ENCODE measurements at regions not wholly inside any gene's neighbourhood (a gene's known extent, or its start where the extent isn't known, plus 50 kb on each side); places are given as distances from the start of the nearest gene placed in this dataset.

- Histone ChIP-seq H4K20me1 (ENCODE audit: insufficient read depth) (no peaks in the 10 kb centered on the region), H3K9me3 (no peaks in the 10 kb centered on the region), H3K27me3 (ENCODE audit: insufficient read depth) (no peaks in the 10 kb centered on the region), H3K4me3 (ENCODE audit: low read depth in 2 of 2, low read length in 1 of 2) (no peak overlapping the region), H3K79me2 (ENCODE audit: insufficient read depth) (no peaks in the 10 kb centered on the region), H3K4me1 (ENCODE audit: control insufficient read depth in 1 of 2, insufficient read depth in 2 of 2, low read depth in 1 of 2, low read length in 1 of 2) (peaks cover 0 to 45% of the 10 kb centered on the region in 2 experiments; a peak in 2 of 4 replicates), H3K36me3 (replicated peaks in 1 of 2; ENCODE audit: control insufficient read depth in 1 of 2, insufficient read depth in 2 of 2, low read length in 1 of 2) (no peaks in the 10 kb centered on the region), H2AFZ (ENCODE audit: low read depth) (no peak overlapping the region), H3K4me2 (no peak overlapping the region), H3K9ac (no peak overlapping the region), H3F3A (replicated peaks; ENCODE audit: insufficient read depth) (no peaks in the 10 kb centered on the region), H3K27ac (ENCODE audit: low read depth in 2 of 2, low read length in 1 of 2) (peak overlapping the region in 1 of 2 experiments; percentile 22; a peak in 1 of 4 replicates), H3K9me2 (no peaks in the 10 kb centered on the region)
- no peak for DNase-seq
- 80% methylated on average over 1 of the region's 1 CpG for WGBS (ENCODE audit: low lambda C conversion rate)
- ChIA-PET CTCF (interaction anchor here (0.8 to 0.9 kb wide), 2 partner anchors 110 to 809 kb away, joined by 3 to 5 read pairs; no protein-coding TSS in a partner anchor), POLR2A (no interaction called here)
- no peak for TF ChIP-seq MAX (IDR thresholded peaks at IDR 0.05; ENCODE audit: low read depth)
- 0 out of 2 replicates have a peak, but pooled peaks have one; percentile 2 for TF ChIP-seq RAD21 (IDR thresholded peaks at IDR 0.05; ENCODE audit: low read length)
These were observed 212.3 kb upstream of the ZMIZ1 start for GRCh38 chr10:78856421-78856820.

GRCh38 chr10:78857193-78857592 lies 211.6 kb upstream of the ZMIZ1 start:
- WGBS (ENCODE audit: low lambda C conversion rate): 92% methylated on average over 3 of the region's 3 CpGs
- no peaks in the 10 kb centered on the region for H3K36me3 ChIP-seq (replicated peaks in 1 of 2; ENCODE audit: control insufficient read depth in 1 of 2, insufficient read depth in 2 of 2, low read length in 1 of 2)
- H2AFZ ChIP-seq (ENCODE audit: low read depth): no peak overlapping the region
- H3K79me2 ChIP-seq (ENCODE audit: insufficient read depth): no peaks in the 10 kb centered on the region
- H3K9ac ChIP-seq: no peak overlapping the region
- H3K4me1 ChIP-seq (ENCODE audit: control insufficient read depth in 1 of 2, insufficient read depth in 2 of 2, low read depth in 1 of 2, low read length in 1 of 2): peaks cover 0 to 45% of the 10 kb centered on the region in 2 experiments; a peak in 2 of 4 replicates
- ChIA-PET CTCF (interaction anchor here (0.9 kb wide), 1 partner anchor 111 kb away, joined by 5 read pairs; no protein-coding TSS in a partner anchor), POLR2A (no interaction called here)
- H3K4me2 ChIP-seq: no peak overlapping the region
- H3F3A ChIP-seq (replicated peaks; ENCODE audit: insufficient read depth): no peaks in the 10 kb centered on the region
- H3K9me3 ChIP-seq: no peaks in the 10 kb centered on the region
- no peak for DNase-seq
- no peaks in the 10 kb centered on the region for H4K20me1 ChIP-seq (ENCODE audit: insufficient read depth)
- H3K4me3 ChIP-seq (ENCODE audit: low read depth in 2 of 2, low read length in 1 of 2): no peak overlapping the region
- H3K27ac ChIP-seq (ENCODE audit: low read depth in 2 of 2, low read length in 1 of 2): no peak overlapping the region; a peak in 1 of 4 replicates
- TF ChIP-seq RXRA (IDR thresholded peaks at IDR 0.05; ENCODE audit: borderline replicate concordance, low read depth): no peak
- no peak for TF ChIP-seq PBX3 (IDR thresholded peaks at IDR 0.05)
- TF ChIP-seq FOXJ3 (CRISPR knock-in tag; IDR thresholded peaks at IDR 0.05): no peak
- no peak for TF ChIP-seq ZBTB33 (IDR thresholded peaks at IDR 0.05; ENCODE audit: borderline replicate concordance, low read depth)
- no peak for TF ChIP-seq MAX (IDR thresholded peaks at IDR 0.05; ENCODE audit: low read depth)
- TF ChIP-seq SIN3A (IDR thresholded peaks at IDR 0.05; ENCODE audit: borderline replicate concordance, low read depth, low read length): no peak
- TF ChIP-seq MEF2A (IDR thresholded peaks at IDR 0.05; ENCODE audit: borderline replicate concordance, low read depth): no peak
- TF ChIP-seq YY1 (IDR thresholded peaks at IDR 0.05; ENCODE audit: low read depth): no peak
- no peak for TF ChIP-seq USF1 (IDR thresholded peaks at IDR 0.05; ENCODE audit: borderline replicate concordance, low read depth)
- TF ChIP-seq NRF1 (IDR thresholded peaks at IDR 0.05; ENCODE audit: low read depth, low read length): no peak
- TF ChIP-seq IRF3 (IDR thresholded peaks at IDR 0.05; ENCODE audit: low read depth, low read length): no peak
- no peak for TF ChIP-seq FOSL2 (IDR thresholded peaks at IDR 0.05; ENCODE audit: borderline replicate concordance, low read depth)
- TF ChIP-seq NFIC (IDR thresholded peaks at IDR 0.05; ENCODE audit: borderline replicate concordance): no peak
- TF ChIP-seq GATA2 (CRISPR knock-in tag; IDR thresholded peaks at IDR 0.05): no peak
- TF ChIP-seq USF2 (IDR thresholded peaks at IDR 0.05; ENCODE audit: borderline replicate concordance, low read depth, low read length): no peak
- no peak for TF ChIP-seq RAD21 (IDR thresholded peaks at IDR 0.05; ENCODE audit: low read length)
- TF ChIP-seq ELF1 (IDR thresholded peaks at IDR 0.05): no peak
- TF ChIP-seq EZH2phosphoT487 (IDR thresholded peaks at IDR 0.05; ENCODE audit: borderline replicate concordance, low read depth): no peak
- no peak for TF ChIP-seq TEAD4 (IDR thresholded peaks at IDR 0.05; ENCODE audit: borderline replicate concordance, insufficient read depth)
- TF ChIP-seq TAF1 (IDR thresholded peaks at IDR 0.05; ENCODE audit: borderline replicate concordance, low read depth, low read length): no peak
- H3K27me3 ChIP-seq (ENCODE audit: insufficient read depth): no peaks in the 10 kb centered on the region
- H3K9me2 ChIP-seq: no peaks in the 10 kb centered on the region
